ENCODE measurements at regions not wholly inside any gene's neighbourhood (a gene's known extent, or its start where the extent isn't known, plus 50 kb on each side); places are given as distances from the start of the nearest gene placed in this dataset.

- TF ChIP-seq ATF2 (CRISPR knock-in tag; IDR thresholded peaks at IDR 0.05) (no peak), ZFP37 (CRISPR knock-in tag; IDR thresholded peaks at IDR 0.05; ENCODE audit: borderline replicate concordance) (no peak), PBX2 (CRISPR knock-in tag; IDR thresholded peaks at IDR 0.05) (no peak), GTF2F1 (IDR thresholded peaks at IDR 0.05; ENCODE audit: low read length) (no peak), ZMYM2 (CRISPR knock-in tag; IDR thresholded peaks at IDR 0.05) (no peak), TFDP1 (CRISPR knock-in tag; IDR thresholded peaks at IDR 0.05; ENCODE audit: borderline replicate concordance) (no peak), BHLHE40 (IDR thresholded peaks at IDR 0.05; ENCODE audit: low read length) (no peak), FOSL2 (CRISPR knock-in tag; IDR thresholded peaks at IDR 0.05) (no peak), ZNF33B (CRISPR knock-in tag; IDR thresholded peaks at IDR 0.05) (no peak), ZNF513 (CRISPR knock-in tag; conservative IDR thresholded peaks at IDR 0.05) (no peak), POLR2A (IDR thresholded peaks at IDR 0.05; ENCODE audit: insufficient read depth in 1 of 2, low read depth in 2 of 2, low read length in 2 of 2) (no peak), HOMEZ (CRISPR knock-in tag; IDR thresholded peaks at IDR 0.05; ENCODE audit: low read depth) (no peak), CTCF (CRISPR knock-in tag; IDR thresholded peaks at IDR 0.05) (no peak), ZNF484 (CRISPR knock-in tag; IDR thresholded peaks at IDR 0.05; ENCODE audit: borderline replicate concordance, low read depth) (no peak)
Measured at GRCh38 chr18:77870199-77870598, 620.6 kb downstream of the GALR1 start.

Data from HepG2 (cell line).